ACHN (cell line): ENCODE measurements at regions not wholly inside any gene's neighbourhood (a gene's known extent, or its start where the extent isn't known, plus 50 kb on each side); places are given as distances from the start of the nearest gene placed in this dataset.

Source experiments
- DNase-seq: peaks from one replicate; pipeline ENCODE4 v3.0.0-alpha.2; 2015
- in situ Hi-C: cut with HindIII; loops from 2 replicates; pipeline ENCODE4 v1.10.0; 2017; ENCODE audit warnings: low sequenced_read_pairs, low pct_ligation_motif_present, low pct_unique_long_range_greater_than_20kb

- no peak for DNase-seq
- in situ Hi-C loops, result no loop called here
Measured at GRCh38 chr20:2230726-2231488, 64.9 kb upstream of the TGM3 start.

GRCh38 chr20:2231701-2232100 lies 64.1 kb upstream of the TGM3 start:
- in situ Hi-C loops, result no loop called here
- no peak for DNase-seq

GRCh38 chr20:2234598-2235191 lies 61.1 kb upstream of the TGM3 start:
- no peak for DNase-seq
- in situ Hi-C loops, result no loop called here

GRCh38 chr20:2236256-2236655 lies 59.5 kb upstream of the TGM3 start:
- in situ Hi-C loops, result no loop called here
- no peak for DNase-seq

GRCh38 chr20:2237059-2237458 lies 58.7 kb upstream of the TGM3 start:
- no peak for DNase-seq
- in situ Hi-C loops, result no loop called here

GRCh38 chr20:2238601-2239000 lies 57.2 kb upstream of the TGM3 start:
- in situ Hi-C loops, result no loop called here
- no peak for DNase-seq

GRCh38 chr20:2240835-2241234 lies 55.0 kb upstream of the TGM3 start:
- in situ Hi-C loops, result no loop called here

GRCh38 chr20:2242678-2243077 lies 53.1 kb upstream of the TGM3 start:
- in situ Hi-C loops, result no loop called here
- DNase-seq, result no peak

More at GRCh38 chr20:2240835-2241234, 55.0 kb upstream of the TGM3 start:
- no peak for DNase-seq

- in situ Hi-C loops, result no loop called here
- no peak for DNase-seq
Measured at GRCh38 chr20:2244523-2244922, 51.3 kb upstream of the TGM3 start.

- no peak for DNase-seq
- in situ Hi-C loops, result no loop called here
Measured at GRCh38 chr20:2244993-2245392, 50.8 kb upstream of the TGM3 start.

- in situ Hi-C loops, result no loop called here
- DNase-seq, result no peak
Measured at GRCh38 chr20:2245637-2246036, 50.2 kb upstream of the TGM3 start.
